ENCODE measurements at regions not wholly inside any gene's neighbourhood (a gene's known extent, or its start where the extent isn't known, plus 50 kb on each side); places are given as distances from the start of the nearest gene placed in this dataset.

DNA sequence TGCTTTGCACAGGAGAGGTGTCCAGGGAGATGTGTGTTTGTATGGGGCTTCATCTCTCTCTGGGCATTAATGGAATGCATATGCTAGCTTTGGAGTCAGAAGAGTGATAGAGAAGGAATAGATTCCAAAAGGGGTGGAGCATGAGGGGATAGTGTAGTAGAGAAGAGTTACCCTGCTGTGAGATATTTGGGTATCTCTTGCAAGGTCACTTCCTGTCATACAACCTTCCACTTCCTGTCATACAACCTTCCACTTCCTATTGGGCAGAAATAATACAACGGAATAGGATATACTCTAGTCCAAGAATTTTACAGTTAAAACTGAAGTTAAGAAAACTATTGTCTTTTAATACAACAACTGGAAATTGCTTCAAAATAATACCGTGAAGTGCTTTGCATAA lies 351.8 kb upstream of the FMN2 start:
- Histone ChIP-seq H3K27me3 (ENCODE audit: insufficient read depth, poor library complexity, severe bottlenecking) (no peaks in the 10 kb centered on the region), H3K27ac (replicated peaks) (no peak overlapping the region), H3K4me3 (replicated peaks; ENCODE audit: insufficient read depth, low read length) (no peak overlapping the region)
- TF ChIP-seq GABPA (IDR thresholded peaks at IDR 0.05; ENCODE audit: low read depth) = peak; percentile 59; the same call in 1 of the 2 replicates
- TF ChIP-seq, protein P1, sequence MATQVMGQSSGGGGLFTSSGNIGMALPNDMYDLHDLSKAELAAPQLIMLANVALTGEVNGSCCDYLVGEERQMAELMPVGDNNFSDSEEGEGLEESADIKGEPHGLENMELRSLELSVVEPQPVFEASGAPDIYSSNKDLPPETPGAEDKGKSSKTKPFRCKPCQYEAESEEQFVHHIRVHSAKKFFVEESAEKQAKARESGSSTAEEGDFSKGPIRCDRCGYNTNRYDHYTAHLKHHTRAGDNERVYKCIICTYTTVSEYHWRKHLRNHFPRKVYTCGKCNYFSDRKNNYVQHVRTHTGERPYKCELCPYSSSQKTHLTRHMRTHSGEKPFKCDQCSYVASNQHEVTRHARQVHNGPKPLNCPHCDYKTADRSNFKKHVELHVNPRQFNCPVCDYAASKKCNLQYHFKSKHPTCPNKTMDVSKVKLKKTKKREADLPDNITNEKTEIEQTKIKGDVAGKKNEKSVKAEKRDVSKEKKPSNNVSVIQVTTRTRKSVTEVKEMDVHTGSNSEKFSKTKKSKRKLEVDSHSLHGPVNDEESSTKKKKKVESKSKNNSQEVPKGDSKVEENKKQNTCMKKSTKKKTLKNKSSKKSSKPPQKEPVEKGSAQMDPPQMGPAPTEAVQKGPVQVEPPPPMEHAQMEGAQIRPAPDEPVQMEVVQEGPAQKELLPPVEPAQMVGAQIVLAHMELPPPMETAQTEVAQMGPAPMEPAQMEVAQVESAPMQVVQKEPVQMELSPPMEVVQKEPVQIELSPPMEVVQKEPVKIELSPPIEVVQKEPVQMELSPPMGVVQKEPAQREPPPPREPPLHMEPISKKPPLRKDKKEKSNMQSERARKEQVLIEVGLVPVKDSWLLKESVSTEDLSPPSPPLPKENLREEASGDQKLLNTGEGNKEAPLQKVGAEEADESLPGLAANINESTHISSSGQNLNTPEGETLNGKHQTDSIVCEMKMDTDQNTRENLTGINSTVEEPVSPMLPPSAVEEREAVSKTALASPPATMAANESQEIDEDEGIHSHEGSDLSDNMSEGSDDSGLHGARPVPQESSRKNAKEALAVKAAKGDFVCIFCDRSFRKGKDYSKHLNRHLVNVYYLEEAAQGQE (IDR thresholded peaks at IDR 0.05; ENCODE audit: insufficient replicate concordance, low read depth) = no peak
- DNase-seq (ENCODE audit: low read depth in 1 of 2, low spot score in 1 of 2) = no peak

DNA sequence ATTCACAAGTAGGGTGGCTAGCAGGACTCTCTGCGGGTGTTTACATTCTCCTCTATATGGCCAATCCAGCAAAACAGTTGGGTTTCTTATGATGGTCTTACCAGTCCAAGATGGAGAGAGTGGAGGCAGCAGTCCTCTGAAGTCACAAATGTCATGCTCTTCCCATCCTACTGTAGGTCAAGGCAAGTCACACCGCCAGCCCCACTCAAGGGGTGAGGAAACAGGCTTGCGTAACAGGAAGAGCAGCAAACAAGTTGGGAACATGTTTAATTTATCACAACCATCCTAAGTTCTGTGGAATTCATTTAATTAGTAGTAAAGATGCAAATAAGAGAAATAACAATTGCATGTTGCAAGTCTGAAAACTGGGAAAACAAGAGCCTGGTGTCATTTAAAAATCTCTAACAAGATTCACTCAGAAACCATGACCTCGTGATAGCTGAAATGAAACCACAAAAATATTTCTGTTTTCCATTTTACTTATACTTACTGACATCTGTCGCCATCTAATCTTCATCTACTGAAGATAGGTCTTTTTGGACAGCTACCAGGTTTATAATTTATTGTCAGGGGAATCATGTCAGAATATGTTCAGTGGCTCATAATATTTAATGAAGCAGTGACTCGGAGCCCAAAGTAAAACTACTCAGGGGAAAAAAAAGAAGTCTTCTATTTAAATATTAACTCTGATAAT lies 349.1 kb upstream of the FMN2 start:
- H3K4me3 ChIP-seq (replicated peaks; ENCODE audit: insufficient read depth, low read length) = no peak overlapping the region
- no peaks in the 10 kb centered on the region for H3K27me3 ChIP-seq (ENCODE audit: insufficient read depth, poor library complexity, severe bottlenecking)
- peak in 1 of 2 experiments; percentile 53 for DNase-seq (ENCODE audit: low read depth in 1 of 2, low spot score in 1 of 2)
- H3K27ac ChIP-seq (replicated peaks) = no peak overlapping the region
- no peak for TF ChIP-seq GABPA (IDR thresholded peaks at IDR 0.05; ENCODE audit: low read depth)
- TF ChIP-seq, protein P2, sequence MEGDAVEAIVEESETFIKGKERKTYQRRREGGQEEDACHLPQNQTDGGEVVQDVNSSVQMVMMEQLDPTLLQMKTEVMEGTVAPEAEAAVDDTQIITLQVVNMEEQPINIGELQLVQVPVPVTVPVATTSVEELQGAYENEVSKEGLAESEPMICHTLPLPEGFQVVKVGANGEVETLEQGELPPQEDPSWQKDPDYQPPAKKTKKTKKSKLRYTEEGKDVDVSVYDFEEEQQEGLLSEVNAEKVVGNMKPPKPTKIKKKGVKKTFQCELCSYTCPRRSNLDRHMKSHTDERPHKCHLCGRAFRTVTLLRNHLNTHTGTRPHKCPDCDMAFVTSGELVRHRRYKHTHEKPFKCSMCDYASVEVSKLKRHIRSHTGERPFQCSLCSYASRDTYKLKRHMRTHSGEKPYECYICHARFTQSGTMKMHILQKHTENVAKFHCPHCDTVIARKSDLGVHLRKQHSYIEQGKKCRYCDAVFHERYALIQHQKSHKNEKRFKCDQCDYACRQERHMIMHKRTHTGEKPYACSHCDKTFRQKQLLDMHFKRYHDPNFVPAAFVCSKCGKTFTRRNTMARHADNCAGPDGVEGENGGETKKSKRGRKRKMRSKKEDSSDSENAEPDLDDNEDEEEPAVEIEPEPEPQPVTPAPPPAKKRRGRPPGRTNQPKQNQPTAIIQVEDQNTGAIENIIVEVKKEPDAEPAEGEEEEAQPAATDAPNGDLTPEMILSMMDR (IDR thresholded peaks at IDR 0.05; ENCODE audit: insufficient read depth, low read length) = no peak
- TF ChIP-seq POLR2AphosphoS5 (IDR thresholded peaks at IDR 0.05; ENCODE audit: low read depth) = no peak
- no peak for TF ChIP-seq SPI1 (IDR thresholded peaks at IDR 0.05; ENCODE audit: borderline replicate concordance, low read depth)
- TF ChIP-seq, protein P1 (IDR thresholded peaks at IDR 0.05; ENCODE audit: insufficient replicate concordance, low read depth) = no peak

DNA sequence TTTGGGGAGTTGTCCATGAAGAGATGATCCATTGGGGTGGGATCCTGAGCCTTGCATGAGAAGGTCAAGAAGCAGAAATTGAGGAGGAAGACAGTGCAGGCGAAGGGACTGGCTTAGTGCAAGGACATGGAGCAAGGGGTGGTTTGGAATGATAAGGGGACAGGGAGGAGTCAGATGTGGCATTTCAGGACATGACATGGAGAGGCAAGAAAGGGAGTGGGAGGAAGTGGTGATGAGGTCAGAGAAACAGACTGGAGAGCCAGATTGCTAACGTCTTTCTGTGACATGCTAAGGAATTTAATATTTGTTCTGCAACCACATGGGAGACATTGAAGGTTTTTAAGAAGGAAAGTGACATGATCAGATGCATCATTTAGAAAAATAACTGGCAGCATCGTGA lies 346.8 kb upstream of the FMN2 start:
- no peak for DNase-seq (ENCODE audit: low read depth in 1 of 2, low spot score in 1 of 2)
- no peaks in the 10 kb centered on the region for H3K27me3 ChIP-seq (ENCODE audit: insufficient read depth, poor library complexity, severe bottlenecking)
- TF ChIP-seq, protein P2 (IDR thresholded peaks at IDR 0.05; ENCODE audit: insufficient read depth, low read length) = no peak
- no peak for TF ChIP-seq SPI1 (IDR thresholded peaks at IDR 0.05; ENCODE audit: borderline replicate concordance, low read depth)
- TF ChIP-seq, protein P1 (IDR thresholded peaks at IDR 0.05; ENCODE audit: insufficient replicate concordance, low read depth) = no peak
- TF ChIP-seq GABPA (IDR thresholded peaks at IDR 0.05; ENCODE audit: low read depth) = no peak
- TF ChIP-seq POLR2AphosphoS5 (IDR thresholded peaks at IDR 0.05; ENCODE audit: low read depth) = no peak
- no peak overlapping the region for H3K4me3 ChIP-seq (replicated peaks; ENCODE audit: insufficient read depth, low read length)
- no peak overlapping the region for H3K27ac ChIP-seq (replicated peaks)
